H9 (cell line): ENCODE measurements at regions not wholly inside any gene's neighbourhood (a gene's known extent, or its start where the extent isn't known, plus 50 kb on each side); places are given as distances from the start of the nearest gene placed in this dataset.

Experiments
- DNase-seq: peaks from one replicate; pipeline ENCODE4 v3.0.0-alpha.2; 2017
- H2AFZ ChIP-seq: one replicate; pipeline ENCODE4 v1.6.1; 2013; ENCODE audit warnings: mild to moderate bottlenecking, low read length, control low read depth, moderate library complexity
- H2AK5ac ChIP-seq: 2 replicates; pipeline ENCODE4 v1.6.1; 2013; ENCODE audit warnings: low read length, control low read depth, mixed read lengths; ENCODE audit not compliant: insufficient read length
- H2BK120ac ChIP-seq: one replicate; pipeline ENCODE4 v1.6.1; 2013; ENCODE audit warnings: low read depth, mild to moderate bottlenecking, low read length, control low read depth, inconsistent platforms; ENCODE audit not compliant: poor library complexity, severe bottlenecking
- H2BK12ac ChIP-seq: 2 replicates; pipeline ENCODE4 v1.6.1; 2013; ENCODE audit warnings: low read length, control low read depth, mixed read lengths, low read depth; ENCODE audit not compliant: insufficient read length
- H2BK15ac ChIP-seq: 2 replicates; pipeline ENCODE4 v1.6.1; 2013; ENCODE audit warnings: low read depth, low read length, control low read depth
- H2BK20ac ChIP-seq: one replicate; pipeline ENCODE4 v1.6.1; 2013; ENCODE audit warnings: low read depth, mild to moderate bottlenecking, low read length, control low read depth, inconsistent platforms; ENCODE audit not compliant: poor library complexity, severe bottlenecking
- H2BK5ac ChIP-seq: 2 replicates; pipeline ENCODE4 v1.6.1; 2013; ENCODE audit warnings: low read length, control low read depth, mixed read lengths; ENCODE audit not compliant: insufficient read length
- H3K14ac ChIP-seq: 2 replicates; pipeline ENCODE4 v1.6.1; 2013; ENCODE audit warnings: low read length, control low read depth; ENCODE audit not compliant: insufficient read depth
- H3K18ac ChIP-seq: 2 replicates; pipeline ENCODE4 v1.6.1; 2013; ENCODE audit warnings: low read depth, mild to moderate bottlenecking, mixed read lengths, low read length, control low read depth; ENCODE audit not compliant: insufficient read length
- H3K23ac ChIP-seq: 2 replicates; pipeline ENCODE4 v1.6.1; 2013; ENCODE audit warnings: low read length, control low read depth, mixed read lengths, low read depth; ENCODE audit not compliant: insufficient read length
- H3K23me2 ChIP-seq: 2 replicates; pipeline ENCODE4 v1.6.1; 2013; ENCODE audit warnings: low read depth, mild to moderate bottlenecking, mixed read lengths, low read length, control low read depth; ENCODE audit not compliant: insufficient read length, poor library complexity, severe bottlenecking
- H3K27ac ChIP-seq: 2 replicates; pipeline ENCODE4 v1.5.1; 2013; ENCODE audit warnings: low read length, control low read depth, mixed read lengths, low read depth; ENCODE audit not compliant: insufficient read length
- H3K27me3 ChIP-seq: 2 replicates; pipeline ENCODE4 v1.6.1; 2013; ENCODE audit warnings: low read length, control low read depth, inconsistent platforms; ENCODE audit not compliant: insufficient read depth
- H3K4ac ChIP-seq: 2 replicates; pipeline ENCODE4 v1.6.1; 2013; ENCODE audit warnings: low read depth, mild to moderate bottlenecking, control low read depth, inconsistent platforms, low read length, moderate library complexity
- H3K4me1 ChIP-seq: 2 replicates; pipeline ENCODE4 v1.6.1; 2013; ENCODE audit warnings: low read length, control low read depth, inconsistent platforms; ENCODE audit not compliant: insufficient read depth
- H3K4me2 ChIP-seq: 2 replicates; pipeline ENCODE4 v1.6.1; 2013; ENCODE audit warnings: low read length, control low read depth, mixed read lengths; ENCODE audit not compliant: insufficient read length, insufficient read depth
- H3K56ac ChIP-seq: 2 replicates; pipeline ENCODE4 v1.6.1; 2013; ENCODE audit warnings: low read depth, mild to moderate bottlenecking, mixed read lengths, low read length, control low read depth; ENCODE audit not compliant: insufficient read length
- H3K79me1 ChIP-seq: 2 replicates; pipeline ENCODE4 v1.6.1; 2013; ENCODE audit warnings: low read depth, mild to moderate bottlenecking, moderate library complexity, low read length, control low read depth, inconsistent platforms; ENCODE audit not compliant: insufficient read depth, poor library complexity, severe bottlenecking
- H3K79me2 ChIP-seq: 2 replicates; pipeline ENCODE4 v1.6.1; 2013; ENCODE audit warnings: low read length, control low read depth, inconsistent platforms; ENCODE audit not compliant: insufficient read depth
- H3K9ac ChIP-seq: 2 replicates; pipeline ENCODE4 v1.6.1; 2013; ENCODE audit warnings: low read length, control low read depth, mixed read lengths; ENCODE audit not compliant: insufficient read length; ENCODE audit errors: extremely low read depth
- H3K9me3 ChIP-seq: one replicate; pipeline ENCODE4 v1.6.1; 2013; ENCODE audit warnings: low read depth, low read length, inconsistent platforms; ENCODE audit not compliant: control insufficient read depth
- H3T11ph ChIP-seq: one replicate; pipeline ENCODE4 v1.6.1; 2013; ENCODE audit warnings: mild to moderate bottlenecking, low read length, control low read depth, inconsistent platforms
- H4K20me1 ChIP-seq: one replicate; pipeline ENCODE4 v1.6.1; 2013; ENCODE audit not compliant: control insufficient read depth, insufficient read length, insufficient read depth
- H4K5ac ChIP-seq: 2 replicates; pipeline ENCODE4 v1.6.1; 2013; ENCODE audit warnings: low read depth, mild to moderate bottlenecking, mixed read lengths, low read length, control low read depth; ENCODE audit not compliant: insufficient read length
- H4K8ac ChIP-seq: replicated peaks from 2 replicates; pipeline ENCODE4 v1.6.1; 2013; ENCODE audit warnings: low read length, control low read depth, mixed read lengths, low read depth; ENCODE audit not compliant: insufficient read length
- H4K91ac ChIP-seq: 2 replicates; pipeline ENCODE4 v1.6.1; 2013; ENCODE audit warnings: low read depth, mild to moderate bottlenecking, moderate library complexity, mixed read lengths, low read length, control low read depth; ENCODE audit not compliant: insufficient read length
- H3K27ac Mint-ChIP-seq, 3 experiments: 2 replicates in 2 of 3; 3 replicates in 1 of 3; pipeline ENCODE4 v1.8.0; 2020 to 2021; ENCODE audit warnings: mixed read lengths in 3 of 3, mild to moderate bottlenecking in 1 of 3, moderate library complexity in 1 of 3
- H3K27me3 Mint-ChIP-seq: 2 replicates; pipeline ENCODE4 v1.8.0; 2021; ENCODE audit warnings: low read depth, mild to moderate bottlenecking, moderate library complexity, mixed read lengths
- H3K36me3 Mint-ChIP-seq, 3 experiments: 2 replicates in 2 of 3; 3 replicates in 1 of 3; pipeline ENCODE4 v1.8.0; 2020 to 2021; ENCODE audit warnings: low read depth in 3 of 3, mixed read lengths in 3 of 3; ENCODE audit not compliant: insufficient read depth in 1 of 3
- H3K4me1 Mint-ChIP-seq, 2 experiments: 2 replicates each; pipeline ENCODE4 v1.8.0; 2020; ENCODE audit warnings: mixed read lengths in 2 of 2
- H3K4me3 Mint-ChIP-seq, 2 experiments: 2 replicates in 1 of 2; 3 replicates in 1 of 2; pipeline ENCODE4 v1.8.0; 2020 to 2021; ENCODE audit warnings: mild to moderate bottlenecking in 2 of 2, mixed read lengths in 2 of 2, moderate library complexity in 1 of 2
- H3K9me3 Mint-ChIP-seq, 2 experiments: 2 replicates in 1 of 2; 3 replicates in 1 of 2; pipeline ENCODE4 v1.8.0; 2020; ENCODE audit warnings: mild to moderate bottlenecking in 2 of 2, mixed read lengths in 2 of 2, moderate library complexity in 1 of 2
- TF ChIP-seq, protein P1 (sequence below): fragments of 200-600 bp; sonication (generic); conservative IDR thresholded peaks from 3 replicates; pipeline ENCODE4 v1.8.0; 2021; ENCODE audit warnings: antibody characterized with exemption, mild to moderate bottlenecking

DNA sequence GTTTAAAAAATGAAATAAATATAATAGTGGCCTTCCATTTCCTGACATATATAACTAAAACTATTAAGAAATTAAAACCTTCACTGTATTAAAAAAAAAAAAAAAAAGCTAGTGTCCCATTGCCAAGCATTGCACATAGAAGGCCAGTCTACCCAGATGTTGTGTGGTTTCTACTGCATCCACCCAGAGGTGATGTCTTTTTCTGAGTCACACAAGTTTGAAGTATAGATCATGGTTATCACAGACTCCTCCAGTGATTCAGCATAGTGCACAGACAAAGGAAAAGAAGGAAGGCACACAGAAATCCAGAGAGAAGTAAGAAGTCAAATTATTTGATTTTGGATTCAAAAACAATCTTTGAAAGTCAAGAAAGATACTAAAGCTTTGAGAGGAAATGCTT, 429.0 kb downstream of the ETV1 start:
- Histone ChIP-seq H2BK5ac (no peak overlapping the region), H3K79me1 (no peaks in the 10 kb centered on the region), H2BK15ac (no peak overlapping the region), H3K23me2 (no peaks in the 10 kb centered on the region), H3T11ph (no peak overlapping the region), H2AK5ac (no peak overlapping the region), H4K20me1 (no peaks in the 10 kb centered on the region), H3K27ac (no peak overlapping the region), H3K23ac (no peak overlapping the region), H2BK120ac (no peak overlapping the region), H4K91ac (no peak overlapping the region), H3K9ac (no peak overlapping the region), H2BK20ac (no peak overlapping the region), H3K9me3 (no peaks in the 10 kb centered on the region), H3K27me3 (no peaks in the 10 kb centered on the region), H3K18ac (no peak overlapping the region), H3K14ac (no peak overlapping the region), H2AFZ (no peak overlapping the region), H4K5ac (no peak overlapping the region), H3K4me2 (no peak overlapping the region), H3K4ac (no peak overlapping the region), H4K8ac (no peak overlapping the region), H2BK12ac (no peak overlapping the region), H3K4me1 (0 out of 2 replicates have a peak, but pooled peaks cover 2% of the 10 kb centered on the region), H3K79me2 (no peaks in the 10 kb centered on the region), H3K56ac (no peak overlapping the region)
- H3K36me3 Mint-ChIP-seq: no peaks in the 10 kb centered on the region
- TF ChIP-seq, protein P1, sequence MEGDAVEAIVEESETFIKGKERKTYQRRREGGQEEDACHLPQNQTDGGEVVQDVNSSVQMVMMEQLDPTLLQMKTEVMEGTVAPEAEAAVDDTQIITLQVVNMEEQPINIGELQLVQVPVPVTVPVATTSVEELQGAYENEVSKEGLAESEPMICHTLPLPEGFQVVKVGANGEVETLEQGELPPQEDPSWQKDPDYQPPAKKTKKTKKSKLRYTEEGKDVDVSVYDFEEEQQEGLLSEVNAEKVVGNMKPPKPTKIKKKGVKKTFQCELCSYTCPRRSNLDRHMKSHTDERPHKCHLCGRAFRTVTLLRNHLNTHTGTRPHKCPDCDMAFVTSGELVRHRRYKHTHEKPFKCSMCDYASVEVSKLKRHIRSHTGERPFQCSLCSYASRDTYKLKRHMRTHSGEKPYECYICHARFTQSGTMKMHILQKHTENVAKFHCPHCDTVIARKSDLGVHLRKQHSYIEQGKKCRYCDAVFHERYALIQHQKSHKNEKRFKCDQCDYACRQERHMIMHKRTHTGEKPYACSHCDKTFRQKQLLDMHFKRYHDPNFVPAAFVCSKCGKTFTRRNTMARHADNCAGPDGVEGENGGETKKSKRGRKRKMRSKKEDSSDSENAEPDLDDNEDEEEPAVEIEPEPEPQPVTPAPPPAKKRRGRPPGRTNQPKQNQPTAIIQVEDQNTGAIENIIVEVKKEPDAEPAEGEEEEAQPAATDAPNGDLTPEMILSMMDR: no peak
- DNase-seq: no peak
- H3K4me3 Mint-ChIP-seq: no peak overlapping the region
- no peaks in the 10 kb centered on the region for H3K9me3 Mint-ChIP-seq
- peaks cover 0 to 3% of the 10 kb centered on the region in 2 experiments; a peak in 2 of 4 replicates for H3K4me1 Mint-ChIP-seq
- no peaks in the 10 kb centered on the region for H3K27me3 Mint-ChIP-seq
- no peak overlapping the region for H3K27ac Mint-ChIP-seq
